Natural killer cell (primary cell): ENCODE measurements at regions not wholly inside any gene's neighbourhood (a gene's known extent, or its start where the extent isn't known, plus 50 kb on each side); places are given as distances from the start of the nearest gene placed in this dataset.

Source experiments
- ATAC-seq, 3 donors: fragments of 150-1000 bp in 2 of 3; fragments of 200-7000 bp in 1 of 3; cut with Tn5 transposase; 1 replicate in 1 of 3; 2 replicates in 2 of 3; pipeline ENCODE4 v1.10.0; 2021; ENCODE audit warnings: mild to moderate bottlenecking in 2 of 3, moderate library complexity in 2 of 3
- DNase-seq, 2 donors: peaks; one replicate each; pipeline versions ENCODE4 v3.0.0 to v3.0.0-alpha.2; 2013 to 2021; ENCODE audit warnings: mixed read lengths in 1 of 2
- H3K27ac ChIP-seq: one replicate; pipeline ENCODE4 v1.5.1; 2013; ENCODE audit warnings: mild to moderate bottlenecking, low read length
- H3K27me3 ChIP-seq: one replicate; pipeline ENCODE4 v1.6.1; 2013; ENCODE audit warnings: low read length; ENCODE audit not compliant: control insufficient read depth, insufficient read depth
- H3K36me3 ChIP-seq: one replicate; pipeline ENCODE4 v1.6.1; 2013; ENCODE audit warnings: low read length; ENCODE audit not compliant: control insufficient read depth, insufficient read depth
- H3K4me1 ChIP-seq: one replicate; pipeline ENCODE4 v1.6.1; 2013; ENCODE audit warnings: low read length; ENCODE audit not compliant: control insufficient read depth, insufficient read depth
- H3K4me3 ChIP-seq: one replicate; pipeline ENCODE4 v1.5.1; 2013; ENCODE audit warnings: low read length
- H3K9me3 ChIP-seq: one replicate; pipeline ENCODE4 v1.6.1; 2013; ENCODE audit warnings: low read length; ENCODE audit not compliant: control insufficient read depth, insufficient read depth
- H3K27ac Mint-ChIP-seq, 2 donors: one replicate each; pipeline ENCODE4 v1.8.0; 2022; ENCODE audit warnings: mild to moderate bottlenecking in 2 of 2, mixed read lengths in 2 of 2, moderate library complexity in 1 of 2
- H3K27me3 Mint-ChIP-seq, 2 donors: one replicate each; pipeline ENCODE4 v1.8.0; 2022; ENCODE audit warnings: low read depth in 2 of 2, mixed read lengths in 2 of 2
- H3K36me3 Mint-ChIP-seq: one replicate; pipeline ENCODE4 v1.8.0; 2022; ENCODE audit warnings: mixed read lengths
- H3K4me1 Mint-ChIP-seq, 2 donors: one replicate each; pipeline ENCODE4 v1.8.0; 2022; ENCODE audit warnings: mixed read lengths in 2 of 2
- H3K4me3 Mint-ChIP-seq: one replicate; pipeline ENCODE4 v1.8.0; 2022; ENCODE audit warnings: mild to moderate bottlenecking, moderate library complexity, mixed read lengths
- H3K9me3 Mint-ChIP-seq, 2 donors: one replicate each; pipeline ENCODE4 v1.8.0; 2022; ENCODE audit warnings: mixed read lengths in 2 of 2
- CTCF ChIP-seq: fragments of 200-600 bp; IDR thresholded peaks from one replicate; pipeline ENCODE4 v1.8.0; 2022; ENCODE audit warnings: antibody characterized with exemption
- WGBS: methylation state at CpG from one replicate; pipeline ENCODE4 v1.1.7; 2013; ENCODE audit warnings: missing lambda C conversion rate; ENCODE audit not compliant: insufficient coverage; 5-methylcytosine and 5-hydroxymethylcytosine counted together
- intact Hi-C: fragments of 100-400 bp; cut with micrococcal nuclease; formaldehyde crosslinking; loops from one replicate; pipeline ENCODE4 v1.14.2; 2022

GRCh38 chr16:88286301-88286923, 96.3 kb upstream of the ZNF469 start:
- DNase-seq (no peak), ATAC-seq (no peak)
- H3K27ac ChIP-seq = no peak overlapping the region
- H3K9me3 Mint-ChIP-seq = peaks cover 0 to 4% of the 10 kb centered on the region in 2 donors
- TF ChIP-seq CTCF = no peak
- no peaks in the 10 kb centered on the region for H3K27me3 Mint-ChIP-seq
- intact Hi-C loops = no loop called here
- H3K36me3 Mint-ChIP-seq = no peaks in the 10 kb centered on the region
- H3K27me3 ChIP-seq = no peaks in the 10 kb centered on the region
- H3K9me3 ChIP-seq = peaks cover 14% of the 10 kb centered on the region
- no peaks in the 10 kb centered on the region for H3K36me3 ChIP-seq
- no peak overlapping the region for H3K4me3 ChIP-seq
- H3K27ac Mint-ChIP-seq = no peak overlapping the region
- no peak overlapping the region for H3K4me3 Mint-ChIP-seq
- no peaks in the 10 kb centered on the region for H3K4me1 Mint-ChIP-seq
- no peaks in the 10 kb centered on the region for H3K4me1 ChIP-seq
- WGBS = 88% methylated on average over 10 of the region's 10 CpGs

GRCh38 chr16:88287219-88287618, 95.5 kb upstream of the ZNF469 start:
- H3K36me3 ChIP-seq = no peaks in the 10 kb centered on the region
- no peaks in the 10 kb centered on the region for H3K4me1 Mint-ChIP-seq
- H3K9me3 ChIP-seq = peaks cover 14% of the 10 kb centered on the region
- no peak for DNase-seq
- H3K4me1 ChIP-seq = no peaks in the 10 kb centered on the region
- H3K4me3 ChIP-seq = no peak overlapping the region
- 85% methylated on average over 3 of the region's 3 CpGs for WGBS
- H3K4me3 Mint-ChIP-seq = no peak overlapping the region
- peak; percentile 28 for TF ChIP-seq CTCF
- intact Hi-C loops = no loop called here
- no peaks in the 10 kb centered on the region for H3K36me3 Mint-ChIP-seq
- peaks cover 0 to 4% of the 10 kb centered on the region in 2 donors for H3K9me3 Mint-ChIP-seq
- H3K27ac Mint-ChIP-seq = no peak overlapping the region
- no peaks in the 10 kb centered on the region for H3K27me3 Mint-ChIP-seq
- H3K27ac ChIP-seq = no peak overlapping the region
- H3K27me3 ChIP-seq = no peaks in the 10 kb centered on the region
- ATAC-seq = peak in 1 of 3 donors; percentile 83

DNA sequence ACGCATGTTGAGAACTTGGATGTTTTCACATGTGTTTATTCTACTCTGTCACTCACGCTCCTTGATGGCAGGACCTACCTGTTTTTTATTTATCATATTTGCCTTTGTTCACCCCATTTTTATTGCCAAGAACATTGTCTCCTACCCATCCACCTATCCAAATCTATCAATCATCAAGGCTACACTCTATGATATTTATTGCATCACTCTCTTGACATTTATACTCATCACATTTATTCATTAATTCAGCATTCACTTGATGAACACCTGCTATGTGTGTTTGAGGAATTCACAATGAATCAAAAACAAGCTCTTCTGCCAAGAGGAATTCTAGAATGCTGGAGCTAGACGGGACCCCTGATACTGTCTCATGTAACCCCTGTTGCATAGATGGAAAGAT, 94.5 kb upstream of the ZNF469 start:
- no peak for DNase-seq
- no peak for ATAC-seq
- intact Hi-C loops = no loop called here
- 82% methylated on average over 3 of the region's 3 CpGs for WGBS
- Mint-ChIP-seq H3K36me3 (no peaks in the 10 kb centered on the region), H3K27me3 (peaks cover 0 to 5% of the 10 kb centered on the region in 2 donors), H3K4me1 (no peaks in the 10 kb centered on the region), H3K9me3 (peaks cover 0 to 4% of the 10 kb centered on the region in 2 donors), H3K4me3 (no peak overlapping the region), H3K27ac (no peak overlapping the region)
- Histone ChIP-seq H3K36me3 (no peaks in the 10 kb centered on the region), H3K9me3 (peaks cover 14% of the 10 kb centered on the region), H3K4me1 (no peaks in the 10 kb centered on the region), H3K27me3 (no peaks in the 10 kb centered on the region), H3K27ac (no peak overlapping the region), H3K4me3 (no peak overlapping the region)
- TF ChIP-seq CTCF = no peak

DNA sequence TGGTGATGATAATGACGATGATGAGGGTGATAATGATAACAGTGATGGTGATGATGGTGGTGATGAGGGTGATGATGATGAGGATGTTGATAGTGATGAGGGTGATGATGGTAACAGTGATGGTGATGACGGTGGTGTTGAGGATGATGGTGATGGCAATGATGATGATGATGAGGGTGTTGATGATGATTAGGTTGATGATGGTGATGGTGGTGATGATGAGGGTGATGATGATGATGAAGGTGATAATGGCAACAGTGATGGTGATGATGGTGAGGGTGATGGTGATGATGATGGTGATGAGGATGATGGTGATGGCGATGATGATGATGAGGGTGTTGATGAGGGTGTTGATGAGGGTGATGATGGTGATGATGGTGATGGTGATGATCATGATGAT, 93.8 kb upstream of the ZNF469 start:
- Mint-ChIP-seq H3K36me3 (no peaks in the 10 kb centered on the region), H3K27ac (no peak overlapping the region), H3K4me1 (no peaks in the 10 kb centered on the region), H3K27me3 (peaks cover 0 to 5% of the 10 kb centered on the region in 2 donors), H3K4me3 (no peak overlapping the region), H3K9me3 (peaks cover 0 to 4% of the 10 kb centered on the region in 2 donors)
- H3K27ac ChIP-seq = no peak overlapping the region
- H3K4me1 ChIP-seq = no peaks in the 10 kb centered on the region
- intact Hi-C loops = no loop called here
- no peak overlapping the region for H3K4me3 ChIP-seq
- DNase-seq (no peak), ATAC-seq (no peak)
- H3K36me3 ChIP-seq = no peaks in the 10 kb centered on the region
- WGBS = 91% methylated on average over 3 of the region's 3 CpGs
- H3K27me3 ChIP-seq = no peaks in the 10 kb centered on the region
- peaks cover 14% of the 10 kb centered on the region for H3K9me3 ChIP-seq
- no peak for TF ChIP-seq CTCF
